IMR-90 (cell line): ENCODE measurements at regions not wholly inside any gene's neighbourhood (a gene's known extent, or its start where the extent isn't known, plus 50 kb on each side); places are given as distances from the start of the nearest gene placed in this dataset.

Experiments used
- ATAC-seq: fragments of 200-7000 bp; cut with Tn5 transposase; 2 replicates; pipeline ENCODE4 v1.9.1; 2020; ENCODE audit warnings: low read depth, mild to moderate bottlenecking, moderate library complexity
- BruUV-seq: library from RNA; stranded (reverse); fragments of 400-500 nt; replicated peaks from 2 replicates; lab custom pipeline; 2021; lab: Mats Ljungman, UMichigan
- CTCF ChIA-PET: fragments of 300-600 bp; formaldehyde crosslinking; extraction: SDS; loops from one replicate; lab custom pipeline; 2021; ENCODE audit warnings: antibody characterized with exemption; lab: Yijun Ruan, JAX
- POLR2A ChIA-PET: fragments of 300-600 bp; sonication (Branson Sonifier 250); formaldehyde crosslinking; loops from one replicate; lab custom pipeline; 2022; ENCODE audit warnings: antibody characterized with exemption; ENCODE audit not compliant: unreplicated experiment; lab: Charles Lee
- DNase-seq: peaks from one replicate; pipeline ENCODE4 v3.0.0; 2013
- H2AFZ ChIP-seq: replicated peaks from 2 replicates; pipeline ENCODE3; 2013; ENCODE audit warnings: low read length, mild to moderate bottlenecking; ENCODE audit not compliant: poor library complexity
- H2AK5ac ChIP-seq: 2 replicates; pipeline ENCODE4 v1.6.1; 2013; ENCODE audit warnings: low read depth, low read length, inconsistent platforms
- H2AK9ac ChIP-seq: replicated peaks from 2 replicates; pipeline ENCODE3; 2013; ENCODE audit warnings: mild to moderate bottlenecking, low read depth, low read length, moderate library complexity; ENCODE audit not compliant: poor library complexity
- H2BK120ac ChIP-seq: 2 replicates; pipeline ENCODE4 v1.6.1; 2013; ENCODE audit warnings: low read depth, low read length, inconsistent platforms
- H2BK15ac ChIP-seq: 3 replicates; pipeline ENCODE4 v1.6.1; 2013; ENCODE audit warnings: low read depth, low read length, inconsistent platforms
- H2BK20ac ChIP-seq: 2 replicates; pipeline ENCODE4 v1.6.1; 2013; ENCODE audit warnings: low read depth, mild to moderate bottlenecking, inconsistent platforms, low read length, moderate library complexity
- H2BK5ac ChIP-seq: 2 replicates; pipeline ENCODE4 v1.6.1; 2013; ENCODE audit warnings: mild to moderate bottlenecking, low read depth, low read length, inconsistent platforms; ENCODE audit not compliant: poor library complexity, severe bottlenecking
- H3K14ac ChIP-seq: replicated peaks from 2 replicates; pipeline ENCODE4 v1.6.1; 2013; ENCODE audit warnings: low read depth, low read length, inconsistent platforms
- H3K18ac ChIP-seq: 2 replicates; pipeline ENCODE4 v1.6.1; 2013; ENCODE audit warnings: low read depth, low read length, control low read depth
- H3K23ac ChIP-seq: 2 replicates; pipeline ENCODE4 v1.6.1; 2013; ENCODE audit warnings: low read depth, low read length, inconsistent platforms
- H3K27ac ChIP-seq: 2 replicates; pipeline ENCODE4 v1.5.1; 2013; ENCODE audit warnings: mild to moderate bottlenecking, control low read depth, low read length; ENCODE audit not compliant: insufficient read depth
- H3K27me3 ChIP-seq: 2 replicates; pipeline ENCODE4 v1.6.1; 2013; ENCODE audit warnings: low read length; ENCODE audit not compliant: control insufficient read depth, insufficient read depth
- H3K36me3 ChIP-seq: 2 replicates; pipeline ENCODE4 v1.6.1; 2013; ENCODE audit warnings: low read length, mixed read lengths; ENCODE audit not compliant: control insufficient read depth, insufficient read depth
- H3K4ac ChIP-seq: 2 replicates; pipeline ENCODE4 v1.6.1; 2013; ENCODE audit warnings: low read depth, low read length, inconsistent platforms
- H3K4me1 ChIP-seq: 2 replicates; pipeline ENCODE4 v1.6.1; 2013; ENCODE audit warnings: low read length, mixed read lengths; ENCODE audit not compliant: control insufficient read depth, insufficient read depth
- H3K4me2 ChIP-seq: 2 replicates; pipeline ENCODE4 v1.6.1; 2013; ENCODE audit warnings: low read depth, mild to moderate bottlenecking, control low read depth, low read length, moderate library complexity
- H3K4me3 ChIP-seq: 2 replicates; pipeline ENCODE4 v1.5.1; 2013; ENCODE audit warnings: low read depth, mild to moderate bottlenecking, control low read depth, low read length, moderate library complexity; ENCODE audit not compliant: insufficient read depth
- H3K56ac ChIP-seq: 2 replicates; pipeline ENCODE4 v1.6.1; 2013; ENCODE audit warnings: low read length, inconsistent platforms; ENCODE audit not compliant: insufficient read depth; ENCODE audit errors: extremely low read depth
- H3K79me1 ChIP-seq, 2 experiments: 2 replicates each; pipeline ENCODE4 v1.6.1; 2013; ENCODE audit warnings: low read length in 2 of 2, inconsistent platforms in 1 of 2, low read depth in 1 of 2
- H3K9ac ChIP-seq: 2 replicates; pipeline ENCODE4 v1.6.1; 2013; ENCODE audit warnings: low read depth, low read length, control low read depth
- H3K9me1 ChIP-seq: 2 replicates; pipeline ENCODE4 v1.6.1; 2013; ENCODE audit warnings: low read length, inconsistent platforms; ENCODE audit not compliant: insufficient read depth
- H3K9me3 ChIP-seq: 2 replicates; pipeline ENCODE4 v1.6.1; 2013; ENCODE audit warnings: low read length; ENCODE audit not compliant: control insufficient read depth, insufficient read depth
- H4K20me1 ChIP-seq: 2 replicates; pipeline ENCODE4 v1.6.1; 2013; ENCODE audit warnings: low read length, inconsistent platforms; ENCODE audit not compliant: insufficient read depth
- H4K5ac ChIP-seq: 2 replicates; pipeline ENCODE4 v1.6.1; 2013; ENCODE audit warnings: mild to moderate bottlenecking, low read depth, low read length, control low read depth
- H4K8ac ChIP-seq, 2 experiments: 2 replicates each; pipeline ENCODE4 v1.6.1; 2013; ENCODE audit warnings: low read depth in 2 of 2, low read length in 2 of 2, control low read depth in 1 of 2, inconsistent platforms in 1 of 2
- H4K91ac ChIP-seq: 2 replicates; pipeline ENCODE4 v1.6.1; 2013; ENCODE audit warnings: low read depth, low read length, inconsistent platforms; ENCODE audit not compliant: insufficient read depth
- BHLHE40 ChIP-seq: fragments of 150-350 bp; IDR thresholded peaks from 2 replicates; pipeline ENCODE4 v1.6.1; 2016; ENCODE audit warnings: mild to moderate bottlenecking, low read depth, low read length
- CEBPB ChIP-seq: IDR thresholded peaks from 2 replicates; pipeline ENCODE4 v1.6.1; 2012; ENCODE audit warnings: low read depth, low read length, improper control_type of control experiment
- ELK1 ChIP-seq: fragments of 150-350 bp; IDR thresholded peaks from 2 replicates; pipeline ENCODE4 v1.6.1; 2016; ENCODE audit warnings: low read depth, mild to moderate bottlenecking, low read length, moderate library complexity, borderline replicate concordance
- FOS ChIP-seq: fragments of 150-350 bp; IDR thresholded peaks from 2 replicates; pipeline ENCODE4 v1.6.1; 2016; ENCODE audit warnings: low read depth, low read length
- RCOR1 ChIP-seq: IDR thresholded peaks from 2 replicates; pipeline ENCODE4 v1.6.1; 2012; ENCODE audit warnings: mild to moderate bottlenecking, low read length, improper control_type of control experiment; ENCODE audit not compliant: insufficient replicate concordance
- RFX5 ChIP-seq: IDR thresholded peaks from 2 replicates; pipeline ENCODE4 v1.8.0; 2012; ENCODE audit warnings: low read depth, mild to moderate bottlenecking, low read length, moderate library complexity
- SMC3 ChIP-seq: fragments of 150-350 bp; IDR thresholded peaks from 2 replicates; pipeline ENCODE4 v1.6.1; 2016; ENCODE audit warnings: low read depth, mild to moderate bottlenecking, antibody characterized with exemption, low read length, moderate library complexity
- USF2 ChIP-seq: fragments of 150-350 bp; IDR thresholded peaks from 2 replicates; pipeline ENCODE4 v1.6.1; 2017; ENCODE audit warnings: mild to moderate bottlenecking, antibody characterized with exemption, low read length, low read depth
- WGBS, 2 experiments: methylation state at CpG; one replicate each; pipeline versions ENCODE4 v1.1.5 to v1.1.7; 2013; ENCODE audit warnings: missing lambda C conversion rate in 2 of 2; ENCODE audit not compliant: insufficient read length in 1 of 2; ENCODE audit errors: extremely low coverage in 2 of 2; 5-methylcytosine and 5-hydroxymethylcytosine counted together
- dilution Hi-C: fragments of 300-500 bp; cut with HindIII; formaldehyde crosslinking; loops from one replicate; pipeline ENCODE4 v1.14.3; 2018; ENCODE audit warnings: low sequenced_read_pairs; ENCODE audit not compliant: unreplicated experiment
- in situ Hi-C: fragments of 300-500 bp; cut with MboI; formaldehyde crosslinking; loops from 3 replicates; pipeline ENCODE4 v1.14.3; 2019; ENCODE audit warnings: low sequenced_read_pairs, inconsistent platforms, mixed read lengths
- intact Hi-C: fragments of 100-400 bp; cut with micrococcal nuclease; formaldehyde crosslinking; loops from 2 replicates; pipeline ENCODE4 v1.10.0; 2022
- TF ChIP-seq, protein P1 (sequence below): conservative IDR thresholded peaks from 2 replicates; pipeline ENCODE4 v1.5.1; 2012; ENCODE audit warnings: mild to moderate bottlenecking, low read depth, low read length, improper control_type of control experiment

GRCh38 chr4:147108409-147108808 lies 162.7 kb upstream of the TTC29 start:
- Histone ChIP-seq H2BK5ac (no peak overlapping the region), H3K4me3 (no peak overlapping the region), H3K27me3 (no peaks in the 10 kb centered on the region), H2AK5ac (no peak overlapping the region), H4K5ac (no peak overlapping the region), H3K4me2 (no peak overlapping the region), H4K8ac (no peak overlapping the region), H3K56ac (no peak overlapping the region), H3K23ac (no peak overlapping the region), H3K27ac (no peak overlapping the region), H2AK9ac (no peak overlapping the region), H3K79me1 (no peaks in the 10 kb centered on the region), H4K20me1 (no peaks in the 10 kb centered on the region), H3K14ac (no peak overlapping the region), H4K91ac (no peak overlapping the region), H2BK120ac (no peak overlapping the region), H2BK20ac (no peak overlapping the region), H3K9me3 (no peaks in the 10 kb centered on the region), H3K36me3 (no peaks in the 10 kb centered on the region), H2BK15ac (no peak overlapping the region), H3K4ac (no peak overlapping the region), H3K9ac (no peak overlapping the region), H3K4me1 (peaks cover 2% of the 10 kb centered on the region), H3K18ac (no peak overlapping the region), H3K9me1 (no peaks in the 10 kb centered on the region; the same call in 1 of the 2 replicates), H2AFZ (no peak overlapping the region)
- BruUV-seq: no TSS peak
- ChIA-PET CTCF (interaction anchor here (0.7 to 1.2 kb wide), 2 partner anchors 14 to 759 kb away, joined by 3 to 8 read pairs; no protein-coding TSS in a partner anchor), POLR2A (interaction anchor here (0.5 to 0.6 kb wide), 2 partner anchors 396 to 765 kb away, joined by 4 to 6 read pairs; no protein-coding TSS in a partner anchor)
- dilution Hi-C loops (no loop called here), intact Hi-C loops (no loop called here), in situ Hi-C loops (no loop called here)
- ATAC-seq: no peak
- TF ChIP-seq BHLHE40 (no peak), SMC3 (no peak), CEBPB (peak; percentile 23; the same call in 1 of the 2 replicates), RCOR1 (no peak), ELK1 (no peak), RFX5 (peak; percentile 82), USF2 (no peak), FOS (no peak)
- TF ChIP-seq, protein P1, sequence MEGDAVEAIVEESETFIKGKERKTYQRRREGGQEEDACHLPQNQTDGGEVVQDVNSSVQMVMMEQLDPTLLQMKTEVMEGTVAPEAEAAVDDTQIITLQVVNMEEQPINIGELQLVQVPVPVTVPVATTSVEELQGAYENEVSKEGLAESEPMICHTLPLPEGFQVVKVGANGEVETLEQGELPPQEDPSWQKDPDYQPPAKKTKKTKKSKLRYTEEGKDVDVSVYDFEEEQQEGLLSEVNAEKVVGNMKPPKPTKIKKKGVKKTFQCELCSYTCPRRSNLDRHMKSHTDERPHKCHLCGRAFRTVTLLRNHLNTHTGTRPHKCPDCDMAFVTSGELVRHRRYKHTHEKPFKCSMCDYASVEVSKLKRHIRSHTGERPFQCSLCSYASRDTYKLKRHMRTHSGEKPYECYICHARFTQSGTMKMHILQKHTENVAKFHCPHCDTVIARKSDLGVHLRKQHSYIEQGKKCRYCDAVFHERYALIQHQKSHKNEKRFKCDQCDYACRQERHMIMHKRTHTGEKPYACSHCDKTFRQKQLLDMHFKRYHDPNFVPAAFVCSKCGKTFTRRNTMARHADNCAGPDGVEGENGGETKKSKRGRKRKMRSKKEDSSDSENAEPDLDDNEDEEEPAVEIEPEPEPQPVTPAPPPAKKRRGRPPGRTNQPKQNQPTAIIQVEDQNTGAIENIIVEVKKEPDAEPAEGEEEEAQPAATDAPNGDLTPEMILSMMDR: no peak
- no CpG with 5 or more reads among the region's 2 CpGs for WGBS, 2 experiments
- peak; percentile 65 for DNase-seq
